OCI-LY3 (cell line): ENCODE measurements at regions not wholly inside any gene's neighbourhood (a gene's known extent, or its start where the extent isn't known, plus 50 kb on each side); places are given as distances from the start of the nearest gene placed in this dataset.

Experiments used
- CTCF ChIP-seq: fragments of 200-600, 300-600 bp; sonication (generic); IDR thresholded peaks from 2 replicates; pipeline ENCODE4 v1.5.1; 2014; ENCODE audit warnings: antibody characterized with exemption, low read length, low read depth
- EZH2phosphoT487 ChIP-seq: fragments of 200-600 bp; shearing (Covaris generic); IDR thresholded peaks from 2 replicates; pipeline ENCODE4 v1.6.1; 2018; ENCODE audit warnings: antibody characterized with exemption, mixed run types, low read depth

- TF ChIP-seq EZH2phosphoT487, result no peak
- TF ChIP-seq CTCF, result no peak
These were observed 244.3 kb upstream of the NOVA1 start for GRCh38 chr14:26841920-26842741.
